Ovary (tissue), 3 donors: ENCODE measurements at regions not wholly inside any gene's neighbourhood (a gene's known extent, or its start where the extent isn't known, plus 50 kb on each side); places are given as distances from the start of the nearest gene placed in this dataset.

Source experiments
- EP300 ChIP-seq: sonication (generic); formaldehyde crosslinking; IDR thresholded peaks from one replicate; pipeline ENCODE4 v1.6.1; 2017; ENCODE audit warnings: antibody characterized with exemption
- POLR2A ChIP-seq: fragments of 450-650 bp; IDR thresholded peaks from one replicate; pipeline ENCODE4 v1.6.1; 2017; ENCODE audit warnings: antibody characterized with exemption, mild to moderate bottlenecking, moderate library complexity
- TF ChIP-seq, protein P1 (sequence below), 3 donors: fragments of 450-650 bp in 2 of 3; fragments of 200-600 bp in 1 of 3; IDR thresholded peaks; one replicate each; pipeline versions ENCODE4 v1.5.1 to v1.8.0; 2016 to 2022; ENCODE audit warnings: antibody characterized with exemption in 3 of 3, mild to moderate bottlenecking in 1 of 3
- donor health status: DM: no; HTN: no; CAD: no.

DNA sequence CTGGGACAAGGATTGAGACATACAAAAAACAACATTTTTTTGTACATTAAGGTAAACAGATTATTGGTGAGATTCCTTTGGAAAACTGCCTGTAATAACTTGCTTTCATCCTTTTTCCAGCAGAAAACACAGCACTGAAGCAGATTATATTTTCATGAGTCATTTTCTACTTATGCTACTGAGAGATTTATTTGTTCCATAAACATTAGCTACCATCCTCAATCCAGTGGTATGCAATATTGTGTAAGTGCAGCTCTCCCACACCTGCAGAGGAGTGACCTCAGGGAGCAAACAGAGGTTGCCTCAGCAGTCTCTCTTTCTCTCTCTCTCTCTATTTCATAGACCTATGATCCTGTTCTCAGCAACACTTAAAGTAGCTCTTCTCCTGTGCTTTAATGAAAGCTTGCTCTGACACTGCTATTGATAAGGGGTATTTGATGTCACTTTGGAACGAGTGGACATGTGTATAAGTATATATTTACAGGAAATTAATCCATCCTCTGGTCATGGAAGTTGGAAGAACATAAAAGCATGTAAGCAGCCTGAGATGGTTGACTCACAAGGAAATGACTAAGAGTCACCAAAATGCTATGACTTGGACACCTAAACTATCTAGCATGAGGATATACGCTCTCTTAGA, 163.7 kb upstream of the SPANXC start:
- TF ChIP-seq, protein P1, sequence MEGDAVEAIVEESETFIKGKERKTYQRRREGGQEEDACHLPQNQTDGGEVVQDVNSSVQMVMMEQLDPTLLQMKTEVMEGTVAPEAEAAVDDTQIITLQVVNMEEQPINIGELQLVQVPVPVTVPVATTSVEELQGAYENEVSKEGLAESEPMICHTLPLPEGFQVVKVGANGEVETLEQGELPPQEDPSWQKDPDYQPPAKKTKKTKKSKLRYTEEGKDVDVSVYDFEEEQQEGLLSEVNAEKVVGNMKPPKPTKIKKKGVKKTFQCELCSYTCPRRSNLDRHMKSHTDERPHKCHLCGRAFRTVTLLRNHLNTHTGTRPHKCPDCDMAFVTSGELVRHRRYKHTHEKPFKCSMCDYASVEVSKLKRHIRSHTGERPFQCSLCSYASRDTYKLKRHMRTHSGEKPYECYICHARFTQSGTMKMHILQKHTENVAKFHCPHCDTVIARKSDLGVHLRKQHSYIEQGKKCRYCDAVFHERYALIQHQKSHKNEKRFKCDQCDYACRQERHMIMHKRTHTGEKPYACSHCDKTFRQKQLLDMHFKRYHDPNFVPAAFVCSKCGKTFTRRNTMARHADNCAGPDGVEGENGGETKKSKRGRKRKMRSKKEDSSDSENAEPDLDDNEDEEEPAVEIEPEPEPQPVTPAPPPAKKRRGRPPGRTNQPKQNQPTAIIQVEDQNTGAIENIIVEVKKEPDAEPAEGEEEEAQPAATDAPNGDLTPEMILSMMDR (IDR thresholded peaks at IDR 0.05), result no peak
- TF ChIP-seq POLR2A, result no peak
- no peak for TF ChIP-seq EP300
